GM12878 (cell line): ENCODE measurements at regions not wholly inside any gene's neighbourhood (a gene's known extent, or its start where the extent isn't known, plus 50 kb on each side); places are given as distances from the start of the nearest gene placed in this dataset.

Experiments used
- ATAC-seq: fragments of 200-7000 bp; cut with Tn5 transposase; 3 replicates; pipeline ENCODE4 v1.9.1; 2020; ENCODE audit warnings: mild to moderate bottlenecking, moderate library complexity
- BruUV-seq: library from RNA; stranded (reverse); fragments of 400-500 nt; replicated peaks from 2 replicates; lab custom pipeline; 2021; lab: Mats Ljungman, UMichigan
- CTCF ChIA-PET: fragments of 300-600 bp; sonication (Branson Sonifier 250); formaldehyde crosslinking; extraction: SDS; loops from one replicate; lab custom pipeline; 2021; ENCODE audit warnings: inconsistent platforms; lab: Yijun Ruan, JAX
- POLR2A ChIA-PET: fragments of 350-600 bp; formaldehyde crosslinking; extraction: SDS; loops from one replicate; lab custom pipeline; 2021; ENCODE audit warnings: inconsistent platforms; lab: Charles Lee
- RAD21 ChIA-PET: fragments of 300-600 bp; sonication (Branson Sonifier 250); formaldehyde crosslinking; loops from one replicate; lab custom pipeline; 2023; ENCODE audit warnings: antibody characterized with exemption; ENCODE audit not compliant: unreplicated experiment; lab: Charles Lee
- SMC1A ChIA-PET: fragments of 300-600 bp; sonication (Branson Sonifier 250); formaldehyde crosslinking; loops from one replicate; lab custom pipeline; 2023; ENCODE audit not compliant: unreplicated experiment, uncharacterized antibody; lab: Charles Lee
- DNase-seq: peaks from one replicate; pipeline ENCODE4 v3.0.0-alpha.2; 2011; ENCODE audit warnings: low read depth, low spot score
- FAIRE-seq: peaks from 3 replicates; lab custom pipeline; 2011; peaks lifted over from hg19 to GRCh38; lab: Jason Lieb, UNC
- H2AFZ ChIP-seq: 2 replicates; pipeline ENCODE4 v1.6.0; 2011; ENCODE audit warnings: low read depth, low read length, control low read depth; ENCODE audit not compliant: control insufficient read depth
- H3K27ac ChIP-seq: 2 replicates; pipeline ENCODE4 v1.5.1; 2011; ENCODE audit warnings: control low read depth; ENCODE audit not compliant: control insufficient read depth, insufficient read depth
- H3K27me3 ChIP-seq, 2 experiments: replicated peaks in 1 of 2; 2 replicates each; pipeline versions ENCODE4 v1.6.0 to v1.6.1; 2011; ENCODE audit warnings: low read length in 1 of 2; ENCODE audit not compliant: control insufficient read depth in 2 of 2, insufficient read depth in 2 of 2
- H3K36me3 ChIP-seq, 2 experiments: 2 replicates each; pipeline ENCODE4 v1.5.1; 2011; ENCODE audit warnings: low read length in 1 of 2; ENCODE audit not compliant: control insufficient read depth in 2 of 2, insufficient read depth in 2 of 2
- H3K4me1 ChIP-seq: 2 replicates; pipeline ENCODE4 v1.6.1; 2011; ENCODE audit warnings: mild to moderate bottlenecking, low read length, moderate library complexity, mixed read lengths; ENCODE audit not compliant: control insufficient read depth, insufficient read depth
- H3K4me2 ChIP-seq: 2 replicates; pipeline ENCODE4 v1.6.0; 2011; ENCODE audit warnings: control low read depth; ENCODE audit not compliant: control insufficient read depth, insufficient read depth
- H3K4me3 ChIP-seq: fragments of 200-600 bp; sonication (generic); 2 replicates; pipeline ENCODE4 v1.5.1; 2016
- H3K79me2 ChIP-seq: 2 replicates; pipeline ENCODE4 v1.6.0; 2011; ENCODE audit warnings: low read length; ENCODE audit not compliant: control insufficient read depth, insufficient read depth
- H3K9ac ChIP-seq: 2 replicates; pipeline ENCODE4 v1.8.0; 2011; ENCODE audit warnings: low read length, control low read depth, mixed read lengths; ENCODE audit not compliant: control insufficient read depth, insufficient read depth
- H3K9me3 ChIP-seq: replicated peaks from 3 replicates; pipeline ENCODE4 v1.5.1; 2011; ENCODE audit warnings: mild to moderate bottlenecking, low read length; ENCODE audit not compliant: control insufficient read depth, insufficient read depth
- H4K20me1 ChIP-seq: 2 replicates; pipeline ENCODE4 v1.6.0; 2011; ENCODE audit not compliant: control insufficient read depth, insufficient read depth
- ATF2 ChIP-seq: IDR thresholded peaks from 2 replicates; pipeline ENCODE4 v1.6.1; 2012; ENCODE audit warnings: low read length, inconsistent platforms
- BACH1 ChIP-seq: fragments of 450-650 bp; IDR thresholded peaks from 2 replicates; pipeline ENCODE4 v1.6.1; 2017; ENCODE audit warnings: mild to moderate bottlenecking, borderline replicate concordance
- CEBPB ChIP-seq, 2 experiments: fragments of 150-350 bp in 1 of 2; IDR thresholded peaks; 2 replicates each; pipeline ENCODE4 v1.6.1; 2012 to 2014; ENCODE audit warnings: low read depth in 2 of 2, low read length in 2 of 2, borderline replicate concordance in 1 of 2, inconsistent platforms in 1 of 2
- CTCF ChIP-seq, 3 experiments: IDR thresholded peaks in 2 of 3; conservative IDR thresholded peaks in 1 of 3; 2 replicates each; pipeline ENCODE4 v1.5.1; 2011; ENCODE audit warnings: low read depth in 3 of 3, low read length in 3 of 3, mild to moderate bottlenecking in 3 of 3, control low read depth in 2 of 3, moderate library complexity in 2 of 3, inconsistent platforms in 1 of 3, mixed read lengths in 1 of 3; ENCODE audit not compliant: control insufficient read depth in 2 of 3, insufficient read depth in 1 of 3; ENCODE audit errors: extremely low read depth in 1 of 3
- ELK1 ChIP-seq: IDR thresholded peaks from 2 replicates; pipeline ENCODE4 v1.6.1; 2012; ENCODE audit warnings: low read depth, low read length, improper control_type of control experiment
- JUNB ChIP-seq: IDR thresholded peaks from 2 replicates; pipeline ENCODE4 v1.6.1; 2016; ENCODE audit warnings: antibody characterized with exemption, mild to moderate bottlenecking
- KLF5 ChIP-seq: fragments of 450-650 bp; IDR thresholded peaks from 2 replicates; pipeline ENCODE4 v1.6.1; 2014; ENCODE audit warnings: mild to moderate bottlenecking; ENCODE audit not compliant: partially characterized antibody
- MEF2B ChIP-seq: fragments of 450-650 bp; IDR thresholded peaks from 2 replicates; pipeline ENCODE4 v1.6.1; 2018; ENCODE audit warnings: mild to moderate bottlenecking, moderate library complexity; ENCODE audit not compliant: partially characterized antibody, poor library complexity, severe bottlenecking
- NFXL1 ChIP-seq: fragments of 450-650 bp; IDR thresholded peaks from 2 replicates; pipeline ENCODE4 v1.6.1; 2017; ENCODE audit warnings: antibody characterized with exemption, mild to moderate bottlenecking, borderline replicate concordance
- NFYB ChIP-seq: IDR thresholded peaks from 2 replicates; pipeline ENCODE4 v1.6.1; 2011; ENCODE audit warnings: low read depth, mild to moderate bottlenecking, low read length, improper control_type of control experiment, moderate library complexity; ENCODE audit not compliant: insufficient read depth
- PAX8 ChIP-seq: fragments of 450-650 bp; IDR thresholded peaks from 2 replicates; pipeline ENCODE4 v1.6.1; 2017; ENCODE audit warnings: mild to moderate bottlenecking, moderate library complexity
- SPI1 ChIP-seq: IDR thresholded peaks from 2 replicates; pipeline ENCODE4 v1.6.1; 2011; ENCODE audit warnings: low read depth, mild to moderate bottlenecking, low read length, moderate library complexity, borderline replicate concordance; ENCODE audit not compliant: insufficient read depth
- TCF7 ChIP-seq: IDR thresholded peaks from 2 replicates; pipeline ENCODE4 v1.6.1; 2014; ENCODE audit warnings: antibody characterized with exemption, borderline replicate concordance
- WRNIP1 ChIP-seq: IDR thresholded peaks from 2 replicates; pipeline ENCODE4 v1.6.1; 2011; ENCODE audit warnings: low read depth, low read length, improper control_type of control experiment, borderline replicate concordance
- WGBS: methylation state at CpG from one replicate; pipeline ENCODE4 v1.1.6; 2016; ENCODE audit warnings: low lambda C conversion rate; ENCODE audit not compliant: insufficient replicate concordance, insufficient coverage; ENCODE audit errors: missing lambda C conversion rate; 5-methylcytosine and 5-hydroxymethylcytosine counted together
- in situ Hi-C: fragments of 300-500 bp; cut with MboI; formaldehyde crosslinking; loops from 9 replicates; pipeline ENCODE4 v1.14.3; 2018; ENCODE audit warnings: mixed read lengths
- intact Hi-C: fragments of 100-400 bp; cut with micrococcal nuclease; formaldehyde crosslinking; loops from one replicate; pipeline ENCODE4 v1.14.2; 2022; ENCODE audit not compliant: unreplicated experiment

- in situ Hi-C loops (no loop called here), intact Hi-C loops (no loop called here)
- Histone ChIP-seq H3K9me3 (peaks cover 3% of the 10 kb centered on the region; the same call in 1 of the 3 replicates), H3K27ac (no peak overlapping the region), H4K20me1 (no peaks in the 10 kb centered on the region), H2AFZ (no peak overlapping the region), H3K27me3 (no peaks in the 10 kb centered on the region), H3K4me2 (no peak overlapping the region), H3K4me3 (no peak overlapping the region), H3K79me2 (no peaks in the 10 kb centered on the region), H3K9ac (no peak overlapping the region), H3K36me3 (no peaks in the 10 kb centered on the region), H3K4me1 (peaks cover 24% of the 10 kb centered on the region)
- ChIA-PET SMC1A (interaction anchor here (0.5 kb wide), 1 partner anchor 144 kb away, joined by 3 read pairs; no protein-coding TSS in a partner anchor), CTCF (interaction anchor here (1.0 kb wide), 1 partner anchor 203 kb away, joined by 3 read pairs; no protein-coding TSS in a partner anchor), RAD21 (no interaction called here), POLR2A (no interaction called here)
- TF ChIP-seq ELK1 (no peak), SPI1 (peak; percentile 82), CEBPB (IDR thresholded peaks at IDR 0.05; ENCODE audit: borderline replicate concordance in 1 of 2, low read depth in 2 of 2, low read length in 2 of 2) (no peak)
- FAIRE-seq (no peak), DNase-seq (no peak), ATAC-seq (peak; percentile 59)
- no TSS peak for BruUV-seq
- 51% methylated on average over 2 of the region's 2 CpGs for WGBS
These were observed 161.9 kb downstream of the C11orf91 start for GRCh38 chr11:33538726-33539125.

GRCh38 chr11:33536178-33536577 is 164.4 kb downstream of the C11orf91 start:
- Histone ChIP-seq H3K9me3 (peaks cover 3% of the 10 kb centered on the region; the same call in 1 of the 3 replicates), H3K4me3 (no peak overlapping the region), H3K4me2 (no peak overlapping the region), H3K36me3 (no peaks in the 10 kb centered on the region), H3K27ac (no peak overlapping the region), H3K79me2 (no peaks in the 10 kb centered on the region), H2AFZ (no peak overlapping the region), H4K20me1 (no peaks in the 10 kb centered on the region), H3K9ac (no peak overlapping the region), H3K4me1 (peaks cover 18% of the 10 kb centered on the region), H3K27me3 (no peaks in the 10 kb centered on the region)
- WGBS, result 38% methylated on average over 4 of the region's 4 CpGs
- ChIA-PET RAD21 (no interaction called here), CTCF (no interaction called here), POLR2A (no interaction called here), SMC1A (no interaction called here)
- FAIRE-seq, result no peak
- in situ Hi-C loops (no loop called here), intact Hi-C loops (no loop called here)
- no peak for DNase-seq
- ATAC-seq, result no peak
- BruUV-seq, result no TSS peak
- TF ChIP-seq CTCF (IDR thresholded peaks at IDR 0.05 in 2 of 3, conservative IDR thresholded peaks at IDR 0.05 in 1 of 3; ENCODE audit: control insufficient read depth in 2 of 3, extremely low read depth in 1 of 3, insufficient read depth in 1 of 3, low read depth in 3 of 3, low read length in 3 of 3) (no peak), PAX8 (no peak), JUNB (no peak), NFYB (no peak), MEF2B (no peak), TCF7 (no peak), ATF2 (no peak), KLF5 (no peak), NFXL1 (no peak), WRNIP1 (no peak), BACH1 (no peak)
